M059J (cell line): ENCODE measurements at regions not wholly inside any gene's neighbourhood (a gene's known extent, or its start where the extent isn't known, plus 50 kb on each side); places are given as distances from the start of the nearest gene placed in this dataset.
A peak's percentile ranks its signal among the peaks of the same experiment; 100 is the strongest.

ENCODE experiments used
- DNase-seq: peaks from one replicate; pipeline ENCODE4 v3.0.0-alpha.2; 2012; ENCODE audit warnings: low read depth

- DNase-seq: peak; percentile 12
These were observed 401.0 kb upstream of the ADAMTSL1 start for GRCh38 chr9:18073002-18073401.

- peak; percentile 26 for DNase-seq
These were observed 399.9 kb upstream of the ADAMTSL1 start for GRCh38 chr9:18074041-18074440.

- DNase-seq: no peak
These were observed 398.6 kb upstream of the ADAMTSL1 start for GRCh38 chr9:18075253-18075952.

- no peak for DNase-seq
These were observed 395.8 kb upstream of the ADAMTSL1 start for GRCh38 chr9:18077941-18078678.

- DNase-seq: no peak
These were observed 381.8 kb upstream of the ADAMTSL1 start for GRCh38 chr9:18092138-18092537.

- no peak for DNase-seq
These were observed 367.9 kb upstream of the ADAMTSL1 start for GRCh38 chr9:18106006-18106560.

GRCh38 chr9:18109675-18110074, 364.3 kb upstream of the ADAMTSL1 start:
- no peak for DNase-seq

GRCh38 chr9:18111146-18111545, 362.8 kb upstream of the ADAMTSL1 start:
- no peak for DNase-seq

- peak; percentile 25 for DNase-seq
These were observed 359.1 kb upstream of the ADAMTSL1 start for GRCh38 chr9:18114559-18115475.

- no peak for DNase-seq
These were observed 355.7 kb upstream of the ADAMTSL1 start for GRCh38 chr9:18118268-18118667.

GRCh38 chr9:18122171-18122570, 351.8 kb upstream of the ADAMTSL1 start:
- no peak for DNase-seq

GRCh38 chr9:18124760-18125159, 349.2 kb upstream of the ADAMTSL1 start:
- DNase-seq: peak; percentile 13

- no peak for DNase-seq
These were observed 347.0 kb upstream of the ADAMTSL1 start for GRCh38 chr9:18126831-18127498.

- DNase-seq: no peak
These were observed 346.5 kb upstream of the ADAMTSL1 start for GRCh38 chr9:18127499-18127875.

GRCh38 chr9:18129809-18130334, 344.1 kb upstream of the ADAMTSL1 start:
- peak; percentile 7 for DNase-seq

GRCh38 chr9:18136354-18136994, 337.5 kb upstream of the ADAMTSL1 start:
- no peak for DNase-seq

- no peak for DNase-seq
These were observed 336.1 kb upstream of the ADAMTSL1 start for GRCh38 chr9:18137815-18138214.

GRCh38 chr9:18138656-18139055, 335.3 kb upstream of the ADAMTSL1 start:
- no peak for DNase-seq

- DNase-seq: no peak
These were observed 332.3 kb upstream of the ADAMTSL1 start for GRCh38 chr9:18141681-18142080.

- peak; percentile 3 for DNase-seq
These were observed 330.7 kb upstream of the ADAMTSL1 start for GRCh38 chr9:18143073-18143745.
